Anterior cingulate cortex (tissue), 58 donors: ENCODE measurements at regions not wholly inside any gene's neighbourhood (a gene's known extent, or its start where the extent isn't known, plus 50 kb on each side); places are given as distances from the start of the nearest gene placed in this dataset.
"Not testable (repeated sequence)": the region's sequence is repeated elsewhere in the genome, so short reads cannot be mapped to it uniquely, and the experiment has no call there.

Source experiments
- DNase-seq, 58 donors: peaks; one replicate each; lab custom pipeline; 2025; lab: John Stamatoyannopoulos, UW

DNA sequence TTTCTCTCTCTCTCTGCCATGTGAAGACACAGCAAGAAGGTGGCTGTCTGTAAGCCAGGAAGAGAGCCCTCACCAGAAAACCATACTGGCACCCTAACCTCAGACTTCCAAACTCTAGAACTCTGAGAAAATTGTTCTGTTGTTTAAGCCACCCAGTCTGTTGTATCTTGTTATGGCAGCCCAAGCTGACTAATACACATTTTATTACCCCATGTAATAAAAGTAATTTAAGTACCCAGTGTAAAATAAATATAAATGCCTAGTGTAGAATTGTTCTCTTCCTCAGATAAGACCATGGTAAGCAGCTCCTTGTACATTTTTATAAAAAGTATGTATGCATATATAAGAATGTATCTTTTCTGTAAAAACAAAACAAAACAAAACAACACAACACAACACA is 119.7 kb downstream of the DTL start:
- no peak for DNase-seq

DNA sequence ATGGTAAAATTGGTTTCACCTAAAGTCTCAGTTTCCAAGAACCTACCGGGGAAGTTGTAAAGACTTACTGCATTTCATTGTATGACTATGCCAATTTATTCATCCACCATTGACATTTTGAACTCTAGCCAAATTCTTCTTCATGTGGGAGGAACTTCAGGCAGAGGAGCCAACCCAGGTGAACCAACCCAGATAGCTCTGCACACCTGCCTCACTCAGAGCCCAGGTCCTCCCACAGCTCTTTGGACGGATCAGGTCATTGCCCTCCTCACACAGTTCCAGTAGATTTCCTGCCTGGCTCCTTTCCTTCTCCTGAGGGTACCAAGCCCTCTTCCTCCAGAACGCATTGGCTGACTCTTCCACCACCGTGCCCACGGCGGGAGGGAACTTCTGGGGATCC is 121.7 kb downstream of the DTL start:
- DNase-seq: no peak

DNA sequence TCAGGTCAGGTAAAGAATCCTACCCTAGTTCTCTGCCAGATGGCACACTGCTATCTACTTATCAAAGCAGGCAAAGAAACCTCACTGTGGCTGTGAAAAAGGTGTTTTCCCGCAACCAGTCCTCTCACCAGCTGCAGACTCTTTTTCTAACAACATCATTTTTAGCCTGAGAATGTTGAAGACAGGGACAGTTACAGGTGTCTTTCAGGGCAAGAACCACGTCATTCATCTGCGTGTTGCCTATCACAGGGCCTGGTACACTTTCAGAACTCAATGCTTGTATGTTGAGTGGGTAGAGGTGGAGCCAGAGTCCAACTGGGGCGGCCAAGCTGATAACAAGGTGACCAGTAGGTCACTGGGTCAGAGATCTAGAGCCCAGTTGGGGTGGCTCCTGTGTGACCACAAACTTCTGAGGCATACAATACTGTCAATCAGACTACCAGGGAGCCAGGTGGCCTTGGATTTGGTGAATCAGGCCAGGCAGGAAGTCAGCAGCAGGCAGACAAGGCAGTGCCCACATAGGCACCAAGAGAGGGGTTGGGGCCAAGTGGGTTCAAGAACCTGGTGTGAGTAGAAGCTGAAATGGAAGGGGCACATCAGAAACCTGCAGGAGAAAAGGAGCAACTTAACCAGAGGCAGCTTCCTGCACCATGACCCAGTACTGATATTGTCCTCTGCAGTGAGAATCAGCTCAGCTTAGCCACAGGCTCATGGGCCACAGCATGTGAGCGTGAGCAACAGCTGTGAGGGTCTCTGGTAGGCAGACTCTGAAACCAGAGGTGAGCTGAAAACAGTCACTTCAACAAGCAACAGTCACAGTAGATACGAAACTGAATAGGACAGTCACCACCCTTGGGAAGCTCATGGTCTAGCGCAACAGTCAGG is 123.6 kb downstream of the DTL start:
- DNase-seq: no peak

DNA sequence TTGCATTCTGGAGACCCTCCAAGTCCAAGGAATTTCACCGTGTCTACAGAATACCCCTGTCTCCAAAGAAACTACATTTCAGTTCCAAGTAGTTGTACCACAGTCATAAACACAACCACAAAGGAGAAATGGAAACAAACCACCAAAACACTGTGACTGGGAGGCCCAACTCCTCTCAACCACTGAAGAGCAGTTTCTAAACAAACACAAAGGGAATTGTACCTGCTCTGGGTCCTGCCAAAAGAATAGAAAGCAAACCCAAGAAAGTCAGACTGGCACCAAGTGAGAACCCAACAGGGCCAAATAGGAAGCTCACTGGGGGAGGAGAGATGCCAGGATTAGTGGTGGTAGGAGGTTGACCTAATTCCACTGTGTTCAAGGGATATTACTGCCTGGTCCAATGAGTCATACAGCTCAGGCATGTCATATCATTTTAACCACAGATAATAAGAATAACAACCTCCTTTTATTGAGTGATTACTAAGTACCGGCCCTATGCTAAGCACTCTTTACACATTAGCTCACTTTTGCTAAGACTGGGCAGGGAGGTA is 123.9 kb upstream of the PPP2R5A start:
- DNase-seq: no peak

DNA sequence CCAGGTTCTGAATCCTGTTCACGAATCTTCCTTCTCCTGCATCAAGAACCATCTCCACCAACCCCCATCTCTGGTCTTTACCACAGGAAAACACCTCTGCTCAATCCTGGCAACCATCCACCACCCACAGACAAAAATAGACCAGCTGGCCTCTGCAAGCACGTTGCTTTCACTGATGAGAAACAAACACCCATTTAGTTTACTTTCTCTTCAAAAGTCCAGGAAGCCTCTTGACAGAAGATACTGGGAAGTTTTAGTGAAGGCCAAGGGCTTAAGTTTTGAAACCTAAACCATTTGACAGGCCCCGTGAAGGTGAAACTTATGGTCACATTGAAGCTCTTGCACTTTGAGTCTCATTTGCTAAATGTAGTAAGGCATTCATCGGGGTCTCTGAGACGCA is 122.6 kb upstream of the PPP2R5A start:
- no peak for DNase-seq

DNA sequence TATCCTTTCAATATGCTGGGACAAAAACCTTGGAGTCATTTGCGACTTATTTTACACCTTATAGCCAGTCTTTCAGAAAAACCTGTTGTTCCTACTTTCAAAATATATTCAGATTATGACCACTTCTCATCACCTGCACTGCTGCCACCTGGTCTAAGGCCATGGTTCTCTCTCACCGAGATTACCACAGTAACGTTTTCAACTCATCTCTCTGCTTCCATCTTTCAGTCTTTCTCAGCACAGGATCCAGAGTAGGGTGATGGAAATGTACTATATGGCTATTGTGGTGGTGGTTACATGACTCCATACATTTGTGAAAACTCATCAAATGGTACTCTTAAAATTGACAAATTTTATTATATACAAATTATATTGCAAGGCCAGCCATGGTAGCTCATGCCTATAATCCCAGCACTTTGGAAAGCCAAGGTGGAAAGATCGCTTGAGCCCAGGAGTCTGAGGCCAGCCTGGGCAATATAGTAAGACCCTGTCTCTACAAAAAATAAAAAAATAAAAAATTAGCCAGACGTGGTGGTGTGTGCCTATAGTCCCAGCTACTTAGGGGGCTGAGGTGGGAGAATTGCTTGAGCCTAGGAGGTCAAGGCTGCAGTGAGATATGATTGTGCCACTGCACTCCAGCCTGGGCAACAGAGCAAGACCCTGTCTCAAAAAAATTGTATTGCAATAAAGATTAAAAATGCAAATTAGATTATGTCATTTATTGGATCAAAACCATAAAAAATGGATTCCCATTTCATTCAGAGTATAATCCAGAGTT is 120.9 kb upstream of the PPP2R5A start:
- no peak for DNase-seq

DNA sequence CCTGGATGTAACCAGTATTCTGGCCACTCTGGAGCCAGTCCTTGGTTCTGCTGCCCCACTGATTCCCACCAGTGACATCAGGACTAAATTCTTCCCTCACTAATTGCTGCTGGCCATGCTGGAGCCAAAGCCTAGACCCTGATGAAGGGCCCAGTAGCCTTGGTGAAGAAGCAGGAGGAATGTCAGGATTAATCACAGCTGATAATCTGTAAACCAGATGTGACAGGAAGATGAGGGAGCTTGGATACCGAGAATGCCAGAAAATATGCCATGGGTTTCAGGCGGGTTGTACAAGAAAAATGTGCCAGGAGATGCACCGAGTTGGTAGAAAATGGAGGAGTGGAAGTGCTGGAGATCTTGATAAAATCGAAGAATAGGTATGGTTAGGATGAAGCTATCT is 119.0 kb upstream of the PPP2R5A start:
- no peak for DNase-seq

DNA sequence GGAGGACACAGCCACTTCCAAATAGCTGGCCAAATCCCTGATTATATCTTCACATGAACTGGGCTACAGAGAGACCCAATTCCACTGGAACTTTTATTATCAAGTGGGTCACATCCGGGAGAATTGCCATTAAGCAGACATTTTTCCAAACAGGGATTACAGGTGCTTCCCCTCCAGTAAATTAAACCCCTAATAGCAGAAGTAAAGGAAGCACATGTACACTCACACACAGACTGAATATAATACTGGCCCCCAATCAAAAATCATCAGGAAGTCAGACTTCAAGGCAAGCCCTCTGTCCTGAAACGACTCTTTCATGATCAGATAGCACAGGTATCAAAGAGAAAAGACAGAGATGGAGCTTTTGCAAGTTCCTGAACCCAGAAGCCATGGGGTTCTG is 118.6 kb upstream of the PPP2R5A start:
- no peak for DNase-seq

DNA sequence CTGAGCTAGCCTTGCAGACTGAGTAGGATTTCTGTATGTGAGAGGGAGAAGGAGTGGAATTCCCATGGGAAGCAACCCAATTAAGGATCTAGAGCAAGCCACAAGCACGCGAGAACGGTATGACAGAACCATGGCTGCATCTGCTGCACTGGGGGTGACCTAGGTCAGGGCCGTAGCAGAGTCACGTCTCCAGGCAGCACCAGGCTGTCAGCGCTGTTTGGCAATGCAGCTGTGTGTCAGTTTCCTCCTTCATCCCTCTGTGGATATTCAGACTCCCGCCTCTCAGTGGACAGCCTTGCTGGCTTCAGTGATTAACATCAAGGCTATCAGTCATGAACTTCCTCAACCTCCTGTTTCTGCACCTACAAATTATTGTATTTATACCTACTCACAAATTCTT is 118.1 kb upstream of the PPP2R5A start:
- DNase-seq: peak in 2 of 58 donors; percentile 2

DNA sequence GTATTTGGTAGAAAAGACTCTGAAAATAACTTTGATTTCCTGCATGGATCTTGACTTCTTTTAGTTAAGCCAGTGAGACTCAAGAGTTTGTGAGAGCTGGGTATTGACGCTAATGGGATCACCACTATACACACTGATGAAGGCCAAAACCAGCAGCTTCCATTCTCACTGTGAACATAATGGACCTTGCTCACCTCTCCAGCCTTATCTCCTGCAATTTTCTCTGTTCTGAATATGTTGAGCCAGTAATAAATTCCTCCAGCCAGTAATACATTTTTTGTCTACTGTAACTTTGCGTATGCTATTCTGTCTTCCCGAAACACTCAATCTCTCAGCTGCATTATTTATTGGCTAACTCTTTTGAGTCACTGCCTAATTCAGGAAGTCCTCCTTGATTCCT is 111.6 kb upstream of the PPP2R5A start:
- no peak for DNase-seq

DNA sequence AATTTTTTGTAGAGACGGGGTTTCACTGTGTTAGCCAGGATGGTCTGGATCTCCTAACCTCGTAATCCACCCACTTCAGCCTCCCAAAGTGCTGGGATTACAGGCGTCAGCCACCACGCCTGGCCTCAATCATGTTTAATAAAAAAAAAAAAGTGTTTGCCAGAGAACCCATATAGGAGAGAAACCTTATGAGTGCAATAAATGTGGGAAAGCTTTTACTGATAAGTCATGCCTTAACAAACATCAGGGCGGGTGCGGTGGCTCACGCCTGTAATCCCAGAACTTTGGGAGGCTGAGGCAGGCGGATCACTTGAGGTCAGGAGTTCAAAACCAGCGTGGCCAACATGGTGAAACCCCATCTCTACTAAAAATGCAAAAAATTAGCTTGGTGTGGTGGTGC is 110.9 kb upstream of the PPP2R5A start:
- not testable (repeated sequence) for DNase-seq

DNA sequence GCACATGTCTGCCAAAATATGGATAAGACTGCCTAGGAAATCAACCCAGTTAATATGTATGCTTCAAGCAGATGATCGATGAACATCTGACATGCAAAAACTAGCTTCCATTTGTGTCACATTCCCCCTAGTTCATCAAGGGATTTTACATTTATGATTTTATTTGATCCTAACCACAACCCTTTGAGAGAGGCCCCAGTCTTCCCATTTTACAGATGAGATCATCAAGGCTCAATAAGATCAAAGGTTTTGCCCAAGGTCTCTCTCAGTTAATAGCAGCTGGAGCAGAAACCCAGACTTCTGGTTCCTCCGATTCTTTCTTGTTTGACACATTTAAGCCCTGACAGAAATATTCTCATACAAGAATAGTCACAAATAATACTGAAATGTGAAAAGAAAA is 107.7 kb upstream of the PPP2R5A start:
- no peak for DNase-seq

DNA sequence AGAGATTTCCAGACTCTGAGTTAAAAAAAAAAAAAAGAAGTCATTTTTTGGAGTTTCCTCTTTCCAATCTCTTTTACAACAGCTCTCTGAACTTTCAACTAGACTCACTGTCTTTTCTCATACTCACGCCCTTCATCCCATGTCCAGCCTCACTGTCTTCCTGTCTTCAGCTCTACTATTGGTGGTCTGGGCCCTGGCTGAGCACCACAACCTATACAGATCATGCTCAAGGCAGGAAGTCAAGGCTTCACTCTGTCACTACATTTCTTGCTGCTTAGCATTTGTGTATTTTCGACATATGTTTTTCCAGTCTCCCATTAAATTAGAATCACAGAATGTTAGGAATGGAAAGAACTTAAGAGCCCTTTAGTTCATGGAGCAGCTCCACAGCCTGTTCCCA is 106.4 kb upstream of the PPP2R5A start:
- no peak for DNase-seq

DNA sequence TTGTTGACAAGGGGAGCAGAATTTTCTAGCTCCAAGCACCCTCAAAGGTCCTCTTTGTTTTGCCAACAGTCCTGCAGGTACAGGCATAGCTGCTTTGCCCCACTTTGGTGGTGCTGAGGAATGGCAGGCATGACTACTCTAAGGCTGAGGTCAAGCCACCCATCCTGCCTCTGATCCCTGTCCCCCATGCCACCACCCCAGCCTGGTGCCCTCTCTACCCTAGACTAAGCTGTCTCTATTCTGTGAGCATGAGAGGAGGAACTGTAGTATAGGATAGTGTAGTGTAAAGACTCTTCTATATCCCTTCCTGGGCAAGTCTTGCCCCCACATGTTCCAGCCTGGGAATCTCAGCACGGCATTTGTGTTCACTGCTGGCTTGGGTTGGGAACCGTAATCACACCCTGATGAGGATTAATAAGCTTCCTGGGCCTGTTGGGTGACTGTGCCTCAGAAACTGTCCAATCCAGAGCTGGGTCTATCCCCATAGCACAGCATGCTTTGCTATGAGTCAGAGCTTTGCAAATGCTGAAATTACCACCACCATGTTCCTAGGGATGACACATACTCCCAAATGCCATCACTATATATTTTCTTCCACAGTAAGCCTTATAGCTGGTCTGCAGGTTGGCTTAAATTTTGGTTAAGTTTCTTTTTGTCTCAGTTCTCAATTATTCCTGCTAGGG is 105.7 kb upstream of the PPP2R5A start:
- no peak for DNase-seq

DNA sequence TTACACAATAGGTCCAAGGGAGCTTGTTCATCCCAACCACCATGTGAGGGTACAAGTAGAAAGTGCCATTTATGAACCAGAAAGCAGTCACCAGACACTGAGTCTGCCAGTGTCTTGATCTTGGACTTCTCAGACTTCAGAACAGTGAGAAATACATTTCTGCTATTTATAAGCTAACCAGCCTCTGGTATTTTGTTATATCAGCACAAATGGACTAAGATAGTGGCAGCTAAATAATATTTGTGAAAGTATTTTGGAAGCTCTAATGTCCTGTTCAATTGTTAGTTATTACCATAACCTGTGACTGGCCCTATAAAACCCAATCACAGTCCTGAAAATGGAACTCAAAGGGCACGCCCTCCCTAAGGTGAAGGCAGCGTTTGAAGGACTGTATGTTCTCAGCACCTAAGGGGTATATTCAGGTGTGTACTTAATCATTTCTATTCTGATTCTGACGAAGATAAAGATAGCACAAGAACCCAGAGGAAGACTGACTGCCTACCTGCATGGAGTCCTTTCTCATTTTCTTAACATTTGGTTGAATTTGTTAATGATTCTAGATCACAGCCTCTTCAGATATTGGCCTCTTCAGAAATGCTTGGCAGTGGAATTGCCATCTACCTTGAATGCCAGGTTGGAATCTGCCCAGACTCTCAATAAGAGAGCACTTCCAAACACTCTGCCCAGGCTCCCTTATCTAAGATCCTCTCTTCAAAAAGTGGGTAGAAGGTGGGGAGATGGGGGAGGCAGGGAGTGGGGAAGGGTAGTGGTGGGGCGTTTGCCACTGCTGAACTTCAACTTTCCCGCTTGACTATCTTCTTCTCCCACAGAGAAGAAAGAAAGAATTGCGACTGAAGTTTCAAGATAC is 104.0 kb upstream of the PPP2R5A start:
- no peak for DNase-seq

DNA sequence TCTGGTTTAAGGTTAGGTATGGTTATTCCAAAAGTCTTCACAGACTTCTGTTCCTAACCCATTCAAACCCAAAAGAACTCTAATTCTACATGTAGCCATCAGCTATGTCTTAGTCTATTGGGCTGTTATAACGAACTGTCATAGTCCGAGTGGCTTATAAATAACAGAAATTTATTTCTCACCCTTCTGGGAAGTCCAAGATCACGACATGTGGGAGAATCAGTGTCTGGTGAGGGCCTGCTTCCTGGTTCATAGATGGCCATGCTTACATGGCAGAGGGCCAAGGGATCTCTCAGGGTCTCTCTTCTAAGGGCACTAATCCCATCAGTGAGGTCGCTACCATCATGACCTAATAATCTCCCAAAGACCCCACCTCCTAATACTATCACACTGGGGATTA is 103.0 kb upstream of the PPP2R5A start:
- DNase-seq: no peak

DNA sequence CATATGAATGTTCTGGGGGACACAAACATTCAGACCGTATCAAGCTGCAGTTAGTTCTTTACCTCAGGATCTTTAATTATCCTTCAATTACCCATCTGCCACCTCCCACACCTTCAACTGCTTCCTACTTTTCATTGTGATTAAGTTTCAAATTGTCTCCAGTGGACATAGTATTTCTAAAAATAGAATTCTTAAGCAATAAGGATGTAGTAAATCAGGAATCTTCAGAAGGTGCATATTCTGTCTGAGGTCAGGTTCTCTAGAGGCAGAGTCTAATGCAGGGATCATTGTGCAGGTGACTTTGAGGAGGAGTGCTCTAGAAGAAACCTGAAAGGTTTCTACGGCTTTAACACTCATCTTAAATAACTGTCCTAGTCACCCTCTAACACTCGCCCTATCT is 102.6 kb upstream of the PPP2R5A start:
- no peak for DNase-seq

DNA sequence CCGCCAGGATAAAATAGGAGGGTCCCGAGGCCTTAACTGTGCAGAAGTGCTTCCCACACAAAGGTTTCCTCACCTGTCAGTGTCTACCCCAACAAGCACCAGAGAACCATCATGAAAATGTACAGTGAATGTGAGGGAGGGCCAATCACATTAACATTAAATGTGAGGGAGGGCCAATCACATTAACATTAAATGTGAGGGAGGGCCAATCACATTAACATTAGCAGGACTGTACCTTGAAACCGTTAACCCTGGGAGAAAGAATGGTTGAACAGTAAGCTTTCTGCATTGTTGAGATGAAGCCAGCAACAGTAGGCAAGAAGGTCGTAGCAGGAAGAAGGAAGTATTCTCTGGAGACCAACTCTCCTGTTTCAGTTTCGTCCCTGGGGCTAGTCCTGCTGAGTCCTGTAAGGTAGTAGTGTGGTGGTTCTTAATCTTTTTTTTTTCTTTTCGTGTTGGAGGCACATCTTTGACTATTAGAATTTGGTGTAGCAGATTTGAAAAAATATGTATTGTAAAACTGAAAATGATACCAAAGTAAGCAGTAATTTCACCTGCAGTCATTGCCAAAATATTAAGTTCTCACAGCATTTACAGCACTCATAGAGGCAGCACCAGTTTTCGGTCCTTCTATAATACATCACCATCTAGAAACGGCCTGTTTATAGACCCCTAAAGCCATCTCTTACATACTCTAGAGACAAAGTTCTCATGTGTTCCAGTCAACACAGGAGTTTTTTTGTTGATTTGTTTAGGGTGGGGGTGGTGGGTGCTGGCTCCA is 98.6 kb upstream of the PPP2R5A start:
- DNase-seq: no peak
